NCI-H1105 treated with DMSO at 0.1 percent for 48 hours (cell line): ENCODE measurements at regions not wholly inside any gene's neighbourhood (a gene's known extent, or its start where the extent isn't known, plus 50 kb on each side); places are given as distances from the start of the nearest gene placed in this dataset.

Source experiments
- DNase-seq: peaks from one replicate; lab custom pipeline; 2025; lab: John Stamatoyannopoulos, UW

- DNase-seq, result no peak
Measured at GRCh38 chr5:105587963-105588662, 2025.5 kb upstream of the NUDT12 start.

DNA sequence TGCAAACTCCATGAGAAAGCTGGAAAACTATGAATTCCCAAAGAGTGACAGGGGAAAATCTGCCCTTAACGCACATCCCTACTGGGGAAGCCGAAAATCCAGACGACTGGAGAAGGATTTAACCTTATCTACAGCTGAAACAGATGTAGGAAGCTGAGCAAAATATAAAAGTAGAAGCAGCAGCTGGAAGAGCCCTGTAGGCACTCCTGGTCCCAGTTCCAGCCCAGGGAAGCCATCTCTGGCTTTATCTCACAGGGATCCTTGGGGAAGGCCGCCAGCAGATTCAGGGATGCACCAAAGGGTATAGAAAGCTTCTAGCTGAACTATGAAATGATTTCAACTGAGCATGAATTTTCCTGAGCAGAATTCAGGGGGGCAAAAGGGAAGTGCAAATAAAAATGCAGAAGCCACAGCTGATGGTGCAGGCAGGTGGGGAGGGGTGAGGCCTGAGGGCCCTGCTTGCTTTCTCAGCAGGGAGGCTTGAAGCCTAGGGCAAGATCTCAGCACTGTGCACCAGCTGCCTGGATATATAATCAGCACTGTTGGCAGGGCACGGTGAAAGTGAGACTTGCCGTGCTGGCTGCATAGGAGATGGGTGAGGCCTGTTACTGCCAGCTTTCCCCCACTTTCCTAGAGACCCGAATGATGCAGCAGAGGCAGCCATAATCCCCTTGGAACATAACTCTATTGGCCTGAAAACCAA, 2019.5 kb upstream of the NUDT12 start:
- DNase-seq, result no peak

DNA sequence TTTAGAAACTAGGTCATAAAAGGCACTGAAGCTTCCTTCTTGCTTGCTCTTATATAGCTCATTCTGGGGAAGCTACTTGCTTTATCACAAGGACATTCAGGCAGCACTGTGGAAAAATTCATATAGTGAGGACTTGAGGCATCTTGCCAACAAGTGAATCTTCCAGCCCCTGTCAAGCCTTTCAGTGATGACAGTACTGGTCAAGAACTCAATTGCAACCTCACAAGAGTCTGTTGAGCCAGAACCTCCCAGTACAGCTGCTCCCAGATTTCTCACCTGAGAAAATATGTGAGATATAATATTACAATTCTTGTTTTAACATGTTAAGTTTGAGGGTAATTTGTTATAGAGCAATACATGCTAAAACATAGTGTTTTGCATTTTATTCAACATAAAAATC, 2011.0 kb upstream of the NUDT12 start:
- no peak for DNase-seq

DNA sequence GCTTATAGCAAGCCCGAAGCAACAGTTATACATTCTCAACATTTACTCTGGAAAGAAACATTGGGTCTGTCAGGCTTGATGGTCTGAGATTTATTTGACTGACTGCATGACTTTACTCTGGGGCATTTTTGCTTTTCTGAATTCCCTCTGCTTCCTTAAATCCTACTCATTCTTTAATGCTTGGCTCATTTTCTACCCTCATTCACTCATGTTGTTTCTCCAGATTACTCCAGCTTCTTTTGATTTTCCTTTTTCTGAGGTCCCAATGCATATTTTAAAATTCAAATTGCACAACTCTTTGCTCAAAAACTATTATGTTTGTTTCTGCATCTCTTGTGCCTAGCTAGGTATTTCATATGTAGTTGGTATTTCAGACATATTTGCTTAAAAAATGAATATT, 2002.9 kb upstream of the NUDT12 start:
- DNase-seq, result no peak

DNA sequence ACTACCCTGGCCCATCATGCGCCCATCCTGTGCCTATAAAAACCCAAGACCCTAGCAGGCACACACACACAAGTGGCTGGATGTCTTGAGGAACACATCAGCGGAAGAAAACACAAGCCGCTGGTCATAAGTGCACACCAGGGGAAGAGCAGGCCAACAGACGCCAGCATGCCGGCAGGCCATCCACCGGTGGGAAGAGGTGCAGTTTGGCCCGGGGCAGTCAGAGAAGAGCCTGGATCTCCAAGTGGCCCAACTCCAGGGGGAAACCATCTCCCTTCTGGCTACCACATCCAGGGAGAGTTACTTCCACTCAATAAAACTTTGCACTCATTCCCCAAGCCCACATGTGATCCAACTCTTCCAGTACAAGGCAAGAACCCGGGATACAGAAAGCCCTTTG, 2001.3 kb upstream of the NUDT12 start:
- DNase-seq, result no peak

DNA sequence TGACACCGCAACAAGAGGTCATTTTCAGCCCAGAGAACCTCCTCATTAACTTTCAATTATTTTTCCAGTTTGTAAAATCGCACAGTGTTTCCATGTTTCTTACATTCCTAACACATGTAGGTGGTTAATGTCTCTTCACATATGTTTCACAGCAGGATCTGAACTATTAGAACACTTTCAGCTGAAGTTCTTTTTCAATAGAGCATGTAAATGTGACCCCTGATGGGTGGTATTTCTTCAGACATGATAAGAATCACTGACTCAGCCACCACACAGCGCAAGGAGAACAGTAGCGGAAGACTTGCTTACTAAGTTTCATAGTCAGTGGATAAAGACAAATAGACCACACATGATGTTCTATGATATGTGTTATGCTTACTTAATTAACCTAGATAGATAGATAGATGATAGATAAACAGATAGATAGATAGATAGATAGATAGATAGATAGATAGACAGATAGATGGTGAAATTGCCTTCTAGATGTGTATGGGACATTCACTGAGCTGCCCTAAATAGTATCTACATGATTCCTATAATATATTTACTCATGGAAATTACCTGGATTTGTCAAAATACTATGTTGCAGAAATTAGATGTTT, 1992.1 kb upstream of the NUDT12 start:
- no peak for DNase-seq

DNA sequence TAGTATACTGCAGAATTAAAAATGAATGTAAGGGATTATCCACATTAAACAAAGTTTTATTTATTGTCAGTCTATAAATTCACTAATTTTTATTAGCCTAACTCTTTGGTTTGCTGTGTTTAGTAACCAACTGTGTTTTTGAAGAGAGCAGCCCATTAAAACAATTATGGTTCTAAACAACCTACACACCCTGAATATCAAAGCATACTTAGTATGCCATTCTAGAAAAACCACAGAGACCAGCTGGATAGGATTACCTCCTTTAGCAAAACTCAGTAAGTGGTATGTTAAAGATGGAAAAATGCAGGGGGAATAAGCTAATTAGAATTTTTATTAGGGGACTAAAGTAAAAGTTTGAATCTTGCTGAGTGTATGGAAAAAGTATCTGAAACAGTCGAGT, 1981.7 kb upstream of the NUDT12 start:
- peak; percentile 68 for DNase-seq

- DNase-seq, result no peak
Measured at GRCh38 chr5:105536675-105537074, 1974.1 kb upstream of the NUDT12 start.

DNA sequence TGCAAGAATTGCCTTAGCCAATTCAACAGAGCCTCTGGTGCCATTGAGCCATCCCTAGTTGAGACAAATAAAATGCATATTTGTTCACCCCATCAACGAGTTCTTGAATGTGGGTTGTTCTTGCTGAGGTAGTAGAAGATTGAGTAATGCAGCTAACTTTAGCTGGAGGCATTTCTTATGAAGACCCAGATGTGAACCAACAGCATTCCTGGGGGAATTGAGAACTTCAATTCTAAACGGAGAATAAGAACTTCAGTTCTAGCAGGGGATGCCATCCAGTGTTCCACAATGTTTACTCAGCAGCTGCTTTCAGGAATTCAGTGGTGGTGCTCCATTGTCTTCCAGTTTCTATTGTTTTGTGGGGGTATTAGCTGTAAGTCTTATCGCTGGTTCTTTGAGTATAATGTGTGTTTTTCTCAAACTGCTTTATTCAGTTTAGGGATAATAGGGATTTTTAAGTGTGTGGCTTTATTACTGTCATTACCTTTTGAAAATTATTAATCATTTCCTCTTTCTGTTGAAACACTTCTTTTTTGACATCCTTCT, 1968.2 kb upstream of the NUDT12 start:
- no peak for DNase-seq

GRCh38 chr5:105529851-105530250, 1967.3 kb upstream of the NUDT12 start:
- DNase-seq, result no peak

- DNase-seq, result no peak
Measured at GRCh38 chr5:105508519-105508918, 1945.9 kb upstream of the NUDT12 start.

GRCh38 chr5:105506692-105507277, 1944.2 kb upstream of the NUDT12 start:
- DNase-seq, result no peak

DNA sequence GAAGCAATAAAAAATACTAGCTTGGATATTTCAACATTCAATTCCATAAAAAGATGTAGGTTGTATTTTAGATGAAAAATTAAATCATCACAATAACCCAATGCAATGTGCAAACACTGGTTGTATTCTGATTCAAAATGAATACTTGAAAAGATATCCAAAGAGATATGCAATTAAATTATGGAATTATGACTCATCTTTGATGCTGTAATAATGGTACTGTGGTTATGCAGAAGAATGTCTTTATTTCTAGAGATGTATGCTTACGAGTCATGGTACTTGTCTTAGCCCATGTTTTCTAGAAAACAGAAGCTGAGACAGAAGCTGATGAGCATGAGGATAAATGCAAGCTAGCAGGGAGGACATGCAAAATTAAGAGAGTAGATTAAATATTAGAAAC, 1941.4 kb upstream of the NUDT12 start:
- DNase-seq, result no peak

GRCh38 chr5:105501315-105501714, 1938.7 kb upstream of the NUDT12 start:
- DNase-seq, result no peak

DNA sequence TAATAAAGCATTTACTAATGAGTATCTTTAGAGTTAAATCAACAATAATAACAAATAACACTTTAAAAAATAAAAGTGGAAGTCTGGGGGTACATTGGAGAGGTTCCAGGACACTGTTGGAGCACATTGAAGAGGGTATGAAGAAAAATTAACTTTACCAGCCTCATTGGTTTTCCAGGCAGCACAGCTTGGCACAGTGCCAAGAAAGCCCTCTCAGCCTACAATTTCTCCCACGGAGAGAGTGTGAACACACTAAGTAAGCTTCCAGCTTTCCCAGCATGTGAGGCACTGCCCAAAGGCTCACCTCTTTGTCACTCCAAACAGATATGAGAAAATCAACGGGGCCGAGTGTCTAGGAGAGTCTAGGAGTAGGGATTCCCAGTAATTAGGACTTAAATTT, 1912.8 kb upstream of the NUDT12 start:
- peak; percentile 26 for DNase-seq

- no peak for DNase-seq
Measured at GRCh38 chr5:105462377-105462776, 1899.8 kb upstream of the NUDT12 start.

- DNase-seq, result no peak
Measured at GRCh38 chr5:105460721-105461120, 1898.1 kb upstream of the NUDT12 start.

GRCh38 chr5:105453216-105453807, 1890.7 kb upstream of the NUDT12 start:
- DNase-seq, result no peak

- no peak for DNase-seq
Measured at GRCh38 chr5:105448271-105448670, 1885.7 kb upstream of the NUDT12 start.

GRCh38 chr5:105430516-105430915, 1867.9 kb upstream of the NUDT12 start:
- DNase-seq, result no peak

- no peak for DNase-seq
Measured at GRCh38 chr5:105428451-105429380, 1866.1 kb upstream of the NUDT12 start.
